HepG2 (cell line): ENCODE measurements at regions not wholly inside any gene's neighbourhood (a gene's known extent, or its start where the extent isn't known, plus 50 kb on each side); places are given as distances from the start of the nearest gene placed in this dataset.

Experiments
- JDP2 ChIP-seq: sonication (generic); formaldehyde crosslinking; IDR thresholded peaks from 2 replicates; pipeline ENCODE4 v1.8.1; 2022; ENCODE audit warnings: missing genetic modification reagents, borderline replicate concordance
- NFE2L2 ChIP-seq: fragments of 150-350 bp; IDR thresholded peaks from 2 replicates; pipeline ENCODE4 v1.6.1; 2014; ENCODE audit warnings: low read length
- SKIL ChIP-seq: sonication (generic); formaldehyde crosslinking; IDR thresholded peaks from 2 replicates; pipeline ENCODE4 v1.8.0; 2022; ENCODE audit warnings: missing genetic modification reagents, mild to moderate bottlenecking, moderate library complexity, borderline replicate concordance
- ZNF24 ChIP-seq: fragments of 450-650 bp; IDR thresholded peaks from 2 replicates; pipeline ENCODE4 v1.6.1; 2017; ENCODE audit warnings: antibody characterized with exemption, mild to moderate bottlenecking
- ZNF331 ChIP-seq: sonication (generic); formaldehyde crosslinking; IDR thresholded peaks from 2 replicates; pipeline ENCODE4 v1.4.0; 2020; ENCODE audit warnings: missing genetic modification reagents

- TF ChIP-seq SKIL (no peak), NFE2L2 (no peak), JDP2 (no peak), ZNF24 (no peak), ZNF331 (CRISPR knock-in tag) (no peak)
Observed at GRCh38 chr4:156606554-156607477, 364.8 kb downstream of the PDGFC start.
